ENCODE measurements at regions not wholly inside any gene's neighbourhood (a gene's known extent, or its start where the extent isn't known, plus 50 kb on each side); places are given as distances from the start of the nearest gene placed in this dataset.

- Histone ChIP-seq H3K36me3 (ENCODE audit: insufficient read depth) (no peaks in the 10 kb centered on the region), H4K20me1 (ENCODE audit: insufficient read depth) (no peaks in the 10 kb centered on the region), H3K4me3 (IDR thresholded peaks at IDR 0.05; ENCODE audit: insufficient read depth, low read depth, low read length) (no peak overlapping the region), H3K27me3 (ENCODE audit: insufficient read depth, low read depth) (no peaks in the 10 kb centered on the region), H2AFZ (ENCODE audit: low read depth) (no peak overlapping the region), H3K79me2 (ENCODE audit: insufficient read depth, low read depth) (no peaks in the 10 kb centered on the region), H3K4me2 (no peak overlapping the region), H3K9ac (no peak overlapping the region), H3K4me1 (ENCODE audit: low read depth, poor library complexity, severe bottlenecking) (peaks cover 89% of the 10 kb centered on the region), H3K27ac (no peak overlapping the region)
- TF ChIP-seq CTCF (conservative IDR thresholded peaks at IDR 0.05; ENCODE audit: low read depth, low read length): no peak
Observed at GRCh38 chr2:8518979-8519668, 162.7 kb upstream of the ID2 start.

- Histone ChIP-seq H3K4me3 (IDR thresholded peaks at IDR 0.05; ENCODE audit: insufficient read depth, low read depth, low read length) (no peak overlapping the region), H3K4me1 (ENCODE audit: low read depth, poor library complexity, severe bottlenecking) (peaks cover 88% of the 10 kb centered on the region)
Observed at GRCh38 chr2:8520791-8521344, 161.0 kb upstream of the ID2 start.

GRCh38 chr2:8522687-8523086, 159.2 kb upstream of the ID2 start:
- no peaks in the 10 kb centered on the region for H4K20me1 ChIP-seq (ENCODE audit: insufficient read depth)
- TF ChIP-seq CTCF (conservative IDR thresholded peaks at IDR 0.05; ENCODE audit: low read depth, low read length): no peak
- H3K36me3 ChIP-seq (ENCODE audit: insufficient read depth): no peaks in the 10 kb centered on the region
- H2AFZ ChIP-seq (ENCODE audit: low read depth): peak overlapping the region; percentile 85
- no peaks in the 10 kb centered on the region for H3K27me3 ChIP-seq (ENCODE audit: insufficient read depth, low read depth)
- H3K4me3 ChIP-seq (IDR thresholded peaks at IDR 0.05; ENCODE audit: insufficient read depth, low read depth, low read length): no peak overlapping the region
- peaks cover 78% of the 10 kb centered on the region for H3K4me1 ChIP-seq (ENCODE audit: low read depth, poor library complexity, severe bottlenecking)
- no peaks in the 10 kb centered on the region for H3K79me2 ChIP-seq (ENCODE audit: insufficient read depth, low read depth)
- H3K9ac ChIP-seq: peak overlapping the region; percentile 48; the same call in 1 of the 2 replicates
- peak overlapping the region; percentile 81 for H3K4me2 ChIP-seq
- H3K27ac ChIP-seq: peak overlapping the region; percentile 93

More at GRCh38 chr2:8520791-8521344, 161.0 kb upstream of the ID2 start:
- H3K36me3 ChIP-seq (ENCODE audit: insufficient read depth): no peaks in the 10 kb centered on the region
- peak overlapping the region; percentile 93; the same call in 1 of the 2 replicates for H3K27ac ChIP-seq
- H3K9ac ChIP-seq: no peak overlapping the region
- peak overlapping the region; percentile 81 for H3K4me2 ChIP-seq
- H2AFZ ChIP-seq (ENCODE audit: low read depth): peak overlapping the region; percentile 26
- no peak for TF ChIP-seq CTCF (conservative IDR thresholded peaks at IDR 0.05; ENCODE audit: low read depth, low read length)
- no peaks in the 10 kb centered on the region for H3K79me2 ChIP-seq (ENCODE audit: insufficient read depth, low read depth)
- no peaks in the 10 kb centered on the region for H3K27me3 ChIP-seq (ENCODE audit: insufficient read depth, low read depth)
- no peaks in the 10 kb centered on the region for H4K20me1 ChIP-seq (ENCODE audit: insufficient read depth)

- H3K4me3 ChIP-seq (IDR thresholded peaks at IDR 0.05; ENCODE audit: insufficient read depth, low read depth, low read length): no peak overlapping the region
- no peaks in the 10 kb centered on the region for H4K20me1 ChIP-seq (ENCODE audit: insufficient read depth)
- no peaks in the 10 kb centered on the region for H3K79me2 ChIP-seq (ENCODE audit: insufficient read depth, low read depth)
- H3K27ac ChIP-seq: no peak overlapping the region
- H3K9ac ChIP-seq: no peak overlapping the region
- H2AFZ ChIP-seq (ENCODE audit: low read depth): no peak overlapping the region
- no peaks in the 10 kb centered on the region for H3K36me3 ChIP-seq (ENCODE audit: insufficient read depth)
- H3K4me1 ChIP-seq (ENCODE audit: low read depth, poor library complexity, severe bottlenecking): peaks cover 69% of the 10 kb centered on the region
- no peak for TF ChIP-seq CTCF (conservative IDR thresholded peaks at IDR 0.05; ENCODE audit: low read depth, low read length)
- no peaks in the 10 kb centered on the region for H3K27me3 ChIP-seq (ENCODE audit: insufficient read depth, low read depth)
- H3K4me2 ChIP-seq: no peak overlapping the region
Observed at GRCh38 chr2:8524388-8524787, 157.5 kb upstream of the ID2 start.

All from KMS-11 (cell line).